ENCODE measurements at regions not wholly inside any gene's neighbourhood (a gene's known extent, or its start where the extent isn't known, plus 50 kb on each side); places are given as distances from the start of the nearest gene placed in this dataset.

GRCh38 chr4:162229670-162230069 is 65.9 kb upstream of the FSTL5 start:
- no peak for TF ChIP-seq CTCF (IDR thresholded peaks at IDR 0.05; ENCODE audit: low read depth, low read length)
- TF ChIP-seq EZH2phosphoT487 (IDR thresholded peaks at IDR 0.05; ENCODE audit: low read depth) = no peak
